H1 (cell line): ENCODE measurements at regions not wholly inside any gene's neighbourhood (a gene's known extent, or its start where the extent isn't known, plus 50 kb on each side); places are given as distances from the start of the nearest gene placed in this dataset.

ENCODE experiments used
- BCL11A ChIP-seq, 2 experiments: IDR thresholded peaks; one replicate each; pipeline ENCODE4 v1.6.1; 2011; ENCODE audit warnings: low read depth in 2 of 2, low read length in 2 of 2, mild to moderate bottlenecking in 2 of 2
- EZH2 ChIP-seq: fragments of 200-600 bp; sonication (generic); IDR thresholded peaks from 2 replicates; pipeline ENCODE4 v1.7.1; 2012; ENCODE audit warnings: low read depth, mild to moderate bottlenecking, moderate library complexity, low read length, inconsistent platforms; ENCODE audit not compliant: severe bottlenecking
- FOSL1 ChIP-seq: IDR thresholded peaks from 2 replicates; pipeline ENCODE4 v1.6.1; 2011; ENCODE audit warnings: mild to moderate bottlenecking, low read depth, low read length, moderate library complexity; ENCODE audit not compliant: insufficient read depth
- KDM4A ChIP-seq: IDR thresholded peaks from one replicate; pipeline ENCODE4 v1.7.1; 2012; ENCODE audit warnings: low read depth, mild to moderate bottlenecking, moderate library complexity, low read length, inconsistent platforms; ENCODE audit not compliant: severe bottlenecking
- POLR2A ChIP-seq, 2 experiments: IDR thresholded peaks; 1 replicate in 1 of 2; 2 replicates in 1 of 2; pipeline ENCODE4 v1.6.1; 2011; ENCODE audit warnings: low read depth in 2 of 2, low read length in 2 of 2, mild to moderate bottlenecking in 2 of 2; ENCODE audit errors: control extremely low read depth in 1 of 2
- POLR2AphosphoS5 ChIP-seq: IDR thresholded peaks from 2 replicates; pipeline ENCODE4 v1.6.1; 2011; ENCODE audit warnings: low read depth, low read length
- SIN3A ChIP-seq, 2 experiments: IDR thresholded peaks in 1 of 2; conservative IDR thresholded peaks in 1 of 2; 2 replicates each; pipeline ENCODE4 v1.6.1; 2011 to 2012; ENCODE audit warnings: low read length in 2 of 2, improper control_type of control experiment in 1 of 2, low read depth in 1 of 2, mild to moderate bottlenecking in 1 of 2
- TF ChIP-seq, protein P1 (sequence below): IDR thresholded peaks from 2 replicates; pipeline ENCODE4 v1.6.1; 2011; ENCODE audit warnings: low read depth, mild to moderate bottlenecking, low read length; ENCODE audit not compliant: insufficient read depth
- TF ChIP-seq, protein P2 (sequence below): IDR thresholded peaks from 2 replicates; pipeline ENCODE4 v1.6.1; 2011; ENCODE audit warnings: low read length, improper control_type of control experiment

DNA sequence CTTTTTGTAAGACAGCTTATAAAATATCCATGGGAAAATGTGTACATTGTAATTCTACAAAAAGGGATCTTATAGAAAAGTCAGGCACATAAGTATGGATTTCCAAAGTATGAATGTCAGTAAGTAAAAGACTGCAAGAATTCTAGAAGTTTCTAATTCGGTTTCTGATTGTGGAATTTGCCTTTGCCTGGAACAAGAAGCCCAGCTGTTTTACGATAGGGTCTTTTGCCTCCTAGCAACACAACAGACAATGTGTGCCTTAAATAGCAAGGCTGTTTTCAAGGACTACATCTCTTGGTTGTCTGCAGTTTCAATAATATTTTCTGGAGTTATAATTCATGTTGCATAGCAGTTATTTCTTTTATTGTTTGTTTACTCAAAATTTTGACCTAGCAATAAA, 312.9 kb downstream of the MTX2 start:
- TF ChIP-seq, protein P1, sequence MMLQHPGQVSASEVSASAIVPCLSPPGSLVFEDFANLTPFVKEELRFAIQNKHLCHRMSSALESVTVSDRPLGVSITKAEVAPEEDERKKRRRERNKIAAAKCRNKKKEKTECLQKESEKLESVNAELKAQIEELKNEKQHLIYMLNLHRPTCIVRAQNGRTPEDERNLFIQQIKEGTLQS = no peak
- TF ChIP-seq EZH2 (no peak), POLR2A (IDR thresholded peaks at IDR 0.05; ENCODE audit: control extremely low read depth in 1 of 2, low read depth in 2 of 2, low read length in 2 of 2) (no peak), FOSL1 (no peak), KDM4A (no peak), POLR2AphosphoS5 (no peak), BCL11A (IDR thresholded peaks at IDR 0.05; ENCODE audit: low read depth in 2 of 2, low read length in 2 of 2) (no peak), SIN3A (conservative IDR thresholded peaks at IDR 0.05 in 1 of 2, IDR thresholded peaks at IDR 0.05 in 1 of 2; ENCODE audit: low read depth in 1 of 2, low read length in 2 of 2) (no peak)
- TF ChIP-seq, protein P2, sequence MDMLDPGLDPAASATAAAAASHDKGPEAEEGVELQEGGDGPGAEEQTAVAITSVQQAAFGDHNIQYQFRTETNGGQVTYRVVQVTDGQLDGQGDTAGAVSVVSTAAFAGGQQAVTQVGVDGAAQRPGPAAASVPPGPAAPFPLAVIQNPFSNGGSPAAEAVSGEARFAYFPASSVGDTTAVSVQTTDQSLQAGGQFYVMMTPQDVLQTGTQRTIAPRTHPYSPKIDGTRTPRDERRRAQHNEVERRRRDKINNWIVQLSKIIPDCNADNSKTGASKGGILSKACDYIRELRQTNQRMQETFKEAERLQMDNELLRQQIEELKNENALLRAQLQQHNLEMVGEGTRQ = no peak
